ENCODE measurements at regions not wholly inside any gene's neighbourhood (a gene's known extent, or its start where the extent isn't known, plus 50 kb on each side); places are given as distances from the start of the nearest gene placed in this dataset.
"Not testable (repeated sequence)": the region's sequence is repeated elsewhere in the genome, so short reads cannot be mapped to it uniquely, and the experiment has no call there.

DNA sequence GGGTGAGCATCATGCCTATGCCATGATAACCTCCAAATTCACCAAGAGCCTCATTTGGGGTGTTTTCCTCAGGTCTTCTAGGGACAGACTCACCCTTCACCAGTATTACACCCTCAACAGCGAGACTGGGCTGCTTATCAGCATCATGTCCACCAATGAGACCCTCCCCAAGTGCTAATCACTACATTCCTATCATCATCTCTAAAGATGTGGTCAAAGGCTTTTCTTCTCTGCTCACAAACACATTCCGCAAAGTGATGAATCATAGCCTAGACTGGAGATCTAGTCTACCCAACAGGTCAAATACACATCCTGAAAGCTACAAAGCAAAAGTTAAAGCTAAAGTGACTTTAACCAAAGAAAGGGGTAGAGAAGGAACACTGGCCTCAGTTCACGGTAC is 75.3 kb upstream of the C7orf33 start:
- Histone ChIP-seq H3K27me3 (no peaks in the 10 kb centered on the region), H3K4me3 (no peak overlapping the region), H3K36me3 (no peaks in the 10 kb centered on the region), H3K27ac (no peak overlapping the region), H3K4me1 (no peaks in the 10 kb centered on the region), H3K9me3 (no peaks in the 10 kb centered on the region)
- TF ChIP-seq, protein P1, sequence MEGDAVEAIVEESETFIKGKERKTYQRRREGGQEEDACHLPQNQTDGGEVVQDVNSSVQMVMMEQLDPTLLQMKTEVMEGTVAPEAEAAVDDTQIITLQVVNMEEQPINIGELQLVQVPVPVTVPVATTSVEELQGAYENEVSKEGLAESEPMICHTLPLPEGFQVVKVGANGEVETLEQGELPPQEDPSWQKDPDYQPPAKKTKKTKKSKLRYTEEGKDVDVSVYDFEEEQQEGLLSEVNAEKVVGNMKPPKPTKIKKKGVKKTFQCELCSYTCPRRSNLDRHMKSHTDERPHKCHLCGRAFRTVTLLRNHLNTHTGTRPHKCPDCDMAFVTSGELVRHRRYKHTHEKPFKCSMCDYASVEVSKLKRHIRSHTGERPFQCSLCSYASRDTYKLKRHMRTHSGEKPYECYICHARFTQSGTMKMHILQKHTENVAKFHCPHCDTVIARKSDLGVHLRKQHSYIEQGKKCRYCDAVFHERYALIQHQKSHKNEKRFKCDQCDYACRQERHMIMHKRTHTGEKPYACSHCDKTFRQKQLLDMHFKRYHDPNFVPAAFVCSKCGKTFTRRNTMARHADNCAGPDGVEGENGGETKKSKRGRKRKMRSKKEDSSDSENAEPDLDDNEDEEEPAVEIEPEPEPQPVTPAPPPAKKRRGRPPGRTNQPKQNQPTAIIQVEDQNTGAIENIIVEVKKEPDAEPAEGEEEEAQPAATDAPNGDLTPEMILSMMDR (IDR thresholded peaks at IDR 0.05) = no peak
- no peak for DNase-seq (ENCODE audit: low spot score in 2 of 2)
- intact Hi-C loops (cut with DNase I) = no loop called here

- H3K27me3 ChIP-seq = no peaks in the 10 kb centered on the region
- H3K27ac ChIP-seq = no peak overlapping the region
- no peaks in the 10 kb centered on the region for H3K9me3 ChIP-seq
- H3K4me3 ChIP-seq = no peak overlapping the region
- no peaks in the 10 kb centered on the region for H3K4me1 ChIP-seq
- TF ChIP-seq, protein P1 (IDR thresholded peaks at IDR 0.05) = no peak
- intact Hi-C loops (cut with DNase I) = no loop called here
- no peak for DNase-seq (ENCODE audit: low spot score in 2 of 2)
- no peaks in the 10 kb centered on the region for H3K36me3 ChIP-seq
Observed at GRCh38 chr7:148515728-148516695, 74.6 kb upstream of the C7orf33 start.

DNA sequence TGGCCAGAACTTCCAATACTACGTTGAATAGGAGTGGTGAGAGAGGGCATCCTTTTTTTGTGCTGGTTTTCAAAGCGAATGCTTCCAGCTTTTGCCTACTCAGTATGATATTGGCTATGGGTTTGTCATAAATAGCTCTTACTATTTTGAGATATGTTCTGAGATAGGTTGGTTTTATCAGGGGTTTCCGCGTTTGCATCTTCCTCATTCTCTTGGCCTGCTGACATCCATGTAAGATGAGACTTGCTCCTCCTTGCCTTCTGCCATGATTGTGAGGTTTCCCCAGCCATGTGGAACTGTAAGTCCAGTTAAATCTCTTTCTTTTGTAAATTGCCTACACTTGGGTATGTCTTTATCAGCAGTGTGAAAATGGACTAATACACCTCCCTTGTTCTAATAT is 71.2 kb upstream of the C7orf33 start:
- DNase-seq (ENCODE audit: low spot score in 2 of 2) = not testable (repeated sequence)

GRCh38 chr7:148521271-148521670 is 69.3 kb upstream of the C7orf33 start:
- Histone ChIP-seq H3K4me3 (no peak overlapping the region), H3K9me3 (no peaks in the 10 kb centered on the region), H3K27ac (no peak overlapping the region), H3K27me3 (no peaks in the 10 kb centered on the region), H3K36me3 (no peaks in the 10 kb centered on the region), H3K4me1 (no peaks in the 10 kb centered on the region)
- intact Hi-C loops (cut with DNase I) = no loop called here
- TF ChIP-seq, protein P1 (IDR thresholded peaks at IDR 0.05) = no peak
- no peak for DNase-seq (ENCODE audit: low spot score in 2 of 2)

More for the DNA sequence above, 71.2 kb upstream of the C7orf33 start:
- H3K4me3 ChIP-seq; H3K36me3 ChIP-seq; H3K27ac ChIP-seq; intact Hi-C loops (cut with DNase I); H3K4me1 ChIP-seq; H3K27me3 ChIP-seq; H3K9me3 ChIP-seq: not testable (repeated sequence)

- Histone ChIP-seq H3K36me3 (no peaks in the 10 kb centered on the region), H3K4me3 (no peak overlapping the region), H3K4me1 (no peaks in the 10 kb centered on the region), H3K27me3 (no peaks in the 10 kb centered on the region), H3K9me3 (no peaks in the 10 kb centered on the region), H3K27ac (no peak overlapping the region)
- no peak for DNase-seq (ENCODE audit: low spot score in 2 of 2)
- intact Hi-C loops (cut with DNase I) = no loop called here
- TF ChIP-seq, protein P1 (IDR thresholded peaks at IDR 0.05) = no peak
Observed at GRCh38 chr7:148523550-148523949, 67.0 kb upstream of the C7orf33 start.

DNA sequence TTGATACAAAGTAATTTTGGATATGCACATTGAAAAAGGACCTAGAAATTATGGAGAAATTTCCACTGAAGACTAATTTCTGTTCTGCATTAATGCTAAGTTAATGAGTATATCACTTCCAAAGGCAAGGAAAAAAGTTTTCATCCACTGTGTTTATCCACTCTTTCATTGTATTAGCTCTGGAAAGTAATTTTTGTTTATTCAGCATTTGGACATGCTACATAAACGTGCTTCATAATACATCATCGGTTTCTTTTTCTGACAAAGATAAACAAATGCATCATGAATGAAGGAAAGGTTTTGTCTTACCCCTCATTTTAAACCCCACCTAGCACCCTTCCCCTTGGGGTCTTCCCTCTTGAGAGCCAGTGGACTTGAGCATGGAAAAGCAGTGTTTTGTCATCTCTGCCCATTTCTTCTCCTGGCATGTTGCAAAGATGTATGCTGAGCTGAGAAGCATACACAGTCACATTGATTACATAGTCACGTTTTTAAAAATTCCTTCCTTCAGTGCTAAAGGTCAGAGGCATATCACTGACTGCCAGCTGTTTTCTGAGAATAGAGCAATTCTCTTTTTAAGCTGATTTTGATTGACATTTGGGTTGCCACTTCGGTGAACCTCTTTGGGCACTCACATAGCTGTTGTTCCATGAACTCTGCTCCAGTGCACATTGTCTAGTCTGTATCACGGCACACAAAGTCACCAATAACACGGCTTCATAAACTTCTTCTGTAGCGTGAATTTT is 65.9 kb upstream of the C7orf33 start:
- Histone ChIP-seq H3K36me3 (no peaks in the 10 kb centered on the region), H3K27me3 (no peaks in the 10 kb centered on the region), H3K4me1 (no peaks in the 10 kb centered on the region), H3K27ac (no peak overlapping the region), H3K4me3 (no peak overlapping the region), H3K9me3 (no peaks in the 10 kb centered on the region)
- TF ChIP-seq, protein P1 (IDR thresholded peaks at IDR 0.05) = no peak
- no peak for DNase-seq (ENCODE audit: low spot score in 2 of 2)
- intact Hi-C loops (cut with DNase I) = no loop called here

Data from ascending aorta (tissue), 2 donors.